ENCODE measurements at regions not wholly inside any gene's neighbourhood (a gene's known extent, or its start where the extent isn't known, plus 50 kb on each side); places are given as distances from the start of the nearest gene placed in this dataset.
"Not testable (repeated sequence)": the region's sequence is repeated elsewhere in the genome, so short reads cannot be mapped to it uniquely, and the experiment has no call there.

- not testable (repeated sequence) for H3K27me3 ChIP-seq (ENCODE audit: control insufficient read depth, insufficient read depth, low read length); H3K27ac ChIP-seq (ENCODE audit: low read depth, low read length); H3K4me3 ChIP-seq (ENCODE audit: low read length); H3K4me1 ChIP-seq (ENCODE audit: control insufficient read depth, insufficient read depth, low read length); H3K36me3 ChIP-seq (ENCODE audit: control insufficient read depth, insufficient read depth, low read length); H3K9ac ChIP-seq (ENCODE audit: low read length)
Measured at GRCh38 chr9:41269054-41269453, 79.9 kb upstream of the ZNG1F start.

- not testable (repeated sequence) for H3K27ac ChIP-seq (ENCODE audit: low read depth, low read length)
Measured at GRCh38 chr9:41266602-41267001, 77.5 kb upstream of the ZNG1F start.

GRCh38 chr9:41266000-41266399 is 76.9 kb upstream of the ZNG1F start:
- not testable (repeated sequence) for H3K36me3 ChIP-seq (ENCODE audit: control insufficient read depth, insufficient read depth, low read length); H3K27ac ChIP-seq (ENCODE audit: low read depth, low read length); H3K4me1 ChIP-seq (ENCODE audit: control insufficient read depth, insufficient read depth, low read length); H3K4me3 ChIP-seq (ENCODE audit: low read length); H3K27me3 ChIP-seq (ENCODE audit: control insufficient read depth, insufficient read depth, low read length); H3K9ac ChIP-seq (ENCODE audit: low read length)

More at GRCh38 chr9:41266602-41267001, 77.5 kb upstream of the ZNG1F start:
- not testable (repeated sequence) for H3K4me3 ChIP-seq (ENCODE audit: low read length); H3K9ac ChIP-seq (ENCODE audit: low read length); H3K4me1 ChIP-seq (ENCODE audit: control insufficient read depth, insufficient read depth, low read length); H3K27me3 ChIP-seq (ENCODE audit: control insufficient read depth, insufficient read depth, low read length); H3K36me3 ChIP-seq (ENCODE audit: control insufficient read depth, insufficient read depth, low read length)

GRCh38 chr9:41251973-41252372 is 62.9 kb upstream of the ZNG1F start:
- not testable (repeated sequence) for H3K27me3 ChIP-seq (ENCODE audit: control insufficient read depth, insufficient read depth, low read length); H3K9ac ChIP-seq (ENCODE audit: low read length); H3K36me3 ChIP-seq (ENCODE audit: control insufficient read depth, insufficient read depth, low read length); H3K4me1 ChIP-seq (ENCODE audit: control insufficient read depth, insufficient read depth, low read length); H3K4me3 ChIP-seq (ENCODE audit: low read length); H3K27ac ChIP-seq (ENCODE audit: low read depth, low read length)

- not testable (repeated sequence) for H3K4me3 ChIP-seq (ENCODE audit: low read length); H3K27ac ChIP-seq (ENCODE audit: low read depth, low read length); H3K9ac ChIP-seq (ENCODE audit: low read length); H3K36me3 ChIP-seq (ENCODE audit: control insufficient read depth, insufficient read depth, low read length); H3K4me1 ChIP-seq (ENCODE audit: control insufficient read depth, insufficient read depth, low read length); H3K27me3 ChIP-seq (ENCODE audit: control insufficient read depth, insufficient read depth, low read length)
Measured at GRCh38 chr9:41251101-41251500, 62.0 kb upstream of the ZNG1F start.

GRCh38 chr9:41246702-41247101 is 57.6 kb upstream of the ZNG1F start:
- not testable (repeated sequence) for H3K27ac ChIP-seq (ENCODE audit: low read depth, low read length); H3K27me3 ChIP-seq (ENCODE audit: control insufficient read depth, insufficient read depth, low read length); H3K4me3 ChIP-seq (ENCODE audit: low read length); H3K36me3 ChIP-seq (ENCODE audit: control insufficient read depth, insufficient read depth, low read length); H3K9ac ChIP-seq (ENCODE audit: low read length); H3K4me1 ChIP-seq (ENCODE audit: control insufficient read depth, insufficient read depth, low read length)

Measured in rectal smooth muscle tissue (tissue), 1 donor.